Activated naive CD4-positive, alpha-beta T cell treated with anti-CD3 and anti-CD28 coated beads, Interleukin-2, amount 50 U/mL, for 24 hours (primary cell): ENCODE measurements at regions not wholly inside any gene's neighbourhood (a gene's known extent, or its start where the extent isn't known, plus 50 kb on each side); places are given as distances from the start of the nearest gene placed in this dataset.

ENCODE experiments used
- H3K27ac Mint-ChIP-seq: one replicate; pipeline ENCODE4 v1.8.0; 2021; ENCODE audit warnings: mild to moderate bottlenecking, mixed read lengths
- H3K27me3 Mint-ChIP-seq: one replicate; pipeline ENCODE4 v1.8.0; 2021; ENCODE audit warnings: mixed read lengths
- H3K36me3 Mint-ChIP-seq: one replicate; pipeline ENCODE4 v1.8.0; 2021; ENCODE audit warnings: mixed read lengths
- H3K4me1 Mint-ChIP-seq: one replicate; pipeline ENCODE4 v1.8.0; 2021; ENCODE audit warnings: mixed read lengths
- H3K4me3 Mint-ChIP-seq: one replicate; pipeline ENCODE4 v1.8.0; 2021; ENCODE audit warnings: mild to moderate bottlenecking, mixed read lengths
- H3K9me3 Mint-ChIP-seq: one replicate; pipeline ENCODE4 v1.8.0; 2021; ENCODE audit warnings: mixed read lengths

DNA sequence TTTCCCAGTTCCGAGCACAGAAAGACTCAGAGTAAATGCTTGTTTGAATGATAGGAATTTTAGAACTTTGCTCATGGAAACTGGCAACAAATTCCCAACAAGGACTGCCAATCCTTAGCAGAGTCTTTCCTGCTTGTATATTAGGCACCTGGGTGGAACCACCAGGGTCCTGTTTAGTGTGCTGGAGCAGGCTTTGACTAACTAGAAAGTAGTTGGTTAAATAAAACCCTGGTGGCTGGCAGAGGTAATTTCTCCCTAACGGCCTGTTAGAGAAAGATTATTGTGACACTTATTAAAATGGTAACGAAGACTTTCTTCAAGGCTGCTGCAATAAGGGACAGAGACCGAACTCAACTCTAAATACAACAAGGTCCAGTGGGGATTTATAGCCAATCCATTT lies 103.6 kb upstream of the TEX13D start:
- Mint-ChIP-seq H3K9me3 (no peaks in the 10 kb centered on the region), H3K27me3 (no peaks in the 10 kb centered on the region), H3K36me3 (no peaks in the 10 kb centered on the region), H3K27ac (no peak overlapping the region), H3K4me3 (no peak overlapping the region), H3K4me1 (peaks cover 20% of the 10 kb centered on the region)

DNA sequence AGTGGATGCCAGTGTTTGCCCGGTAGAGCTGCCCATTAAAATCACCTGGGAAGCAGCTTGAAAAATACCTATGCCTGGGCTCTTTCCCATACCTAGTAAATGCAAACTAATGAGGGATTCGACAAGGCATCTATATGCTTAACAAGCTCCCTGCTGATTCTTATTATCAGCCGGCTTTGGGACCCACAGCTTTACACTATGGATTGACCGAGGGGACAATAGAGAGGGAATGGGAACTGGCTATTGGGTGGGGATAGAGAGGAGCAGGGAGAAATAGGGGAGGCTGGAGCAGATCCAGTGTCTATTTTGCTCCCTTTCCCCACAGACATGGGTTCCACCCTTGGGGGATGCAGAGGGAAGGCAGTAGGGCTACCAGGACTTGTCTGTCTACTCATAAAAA lies 103.1 kb upstream of the TEX13D start:
- Mint-ChIP-seq H3K4me1 (peaks cover 15% of the 10 kb centered on the region), H3K27me3 (no peaks in the 10 kb centered on the region), H3K9me3 (no peaks in the 10 kb centered on the region), H3K27ac (no peak overlapping the region), H3K36me3 (no peaks in the 10 kb centered on the region), H3K4me3 (no peak overlapping the region)

DNA sequence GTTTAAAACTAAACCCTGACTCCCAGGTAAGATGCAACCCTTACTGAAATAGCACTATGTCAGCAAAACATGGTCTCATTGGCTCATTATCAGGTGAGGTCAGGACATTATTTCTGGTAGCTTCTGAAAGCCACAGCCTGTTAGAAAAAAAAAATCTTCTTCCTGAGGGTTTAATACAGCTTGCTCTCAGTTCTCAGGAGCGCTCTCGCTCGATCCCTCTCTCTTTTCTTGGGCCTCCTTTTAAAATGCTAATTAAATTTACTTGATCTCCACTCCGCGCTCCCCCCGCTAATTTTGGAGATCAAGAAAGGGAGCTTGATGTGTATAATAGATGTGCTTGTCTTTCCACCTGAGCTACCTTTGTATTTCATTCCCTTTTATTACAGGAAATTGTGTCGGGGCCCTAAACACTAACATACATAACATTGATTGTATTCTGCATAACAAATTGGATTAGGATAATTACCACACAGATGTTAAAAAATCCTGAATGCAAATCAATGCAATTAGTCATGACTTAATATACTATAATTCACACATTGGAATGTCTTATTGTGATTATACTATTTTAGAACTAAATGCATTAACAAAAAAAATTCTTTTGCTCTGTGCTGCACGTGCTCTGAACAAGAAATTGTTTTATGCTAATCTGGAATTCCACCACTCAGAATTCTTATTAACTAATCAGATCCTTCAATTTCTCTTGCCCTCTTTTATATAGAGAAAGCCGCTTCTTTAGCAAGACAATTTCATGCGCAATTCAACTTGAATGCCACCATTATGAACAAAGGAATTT lies 101.6 kb upstream of the TEX13D start:
- H3K4me1 Mint-ChIP-seq: peaks cover 11% of the 10 kb centered on the region
- no peak overlapping the region for H3K27ac Mint-ChIP-seq
- no peaks in the 10 kb centered on the region for H3K36me3 Mint-ChIP-seq
- no peak overlapping the region for H3K4me3 Mint-ChIP-seq
- H3K9me3 Mint-ChIP-seq: no peaks in the 10 kb centered on the region
- H3K27me3 Mint-ChIP-seq: no peaks in the 10 kb centered on the region

DNA sequence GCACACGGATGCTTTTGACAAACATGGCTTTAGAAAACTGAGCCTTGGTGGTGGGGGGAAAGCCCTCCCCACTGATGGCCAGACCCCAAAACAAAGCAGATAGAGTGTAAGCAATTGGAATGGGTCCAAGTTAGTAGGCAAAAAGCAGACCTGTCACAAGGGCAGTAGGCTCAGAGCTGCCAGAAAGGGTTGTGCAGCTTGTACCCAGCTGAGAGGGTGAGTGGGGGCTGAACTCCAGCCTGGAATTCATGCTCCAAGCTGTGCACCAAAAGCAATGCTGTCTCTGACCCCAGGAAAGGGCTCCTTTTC lies 101.1 kb upstream of the TEX13D start:
- H3K27ac Mint-ChIP-seq: no peak overlapping the region
- no peaks in the 10 kb centered on the region for H3K36me3 Mint-ChIP-seq
- H3K9me3 Mint-ChIP-seq: no peaks in the 10 kb centered on the region
- H3K27me3 Mint-ChIP-seq: no peaks in the 10 kb centered on the region
- H3K4me3 Mint-ChIP-seq: no peak overlapping the region
- H3K4me1 Mint-ChIP-seq: peaks cover 11% of the 10 kb centered on the region

DNA sequence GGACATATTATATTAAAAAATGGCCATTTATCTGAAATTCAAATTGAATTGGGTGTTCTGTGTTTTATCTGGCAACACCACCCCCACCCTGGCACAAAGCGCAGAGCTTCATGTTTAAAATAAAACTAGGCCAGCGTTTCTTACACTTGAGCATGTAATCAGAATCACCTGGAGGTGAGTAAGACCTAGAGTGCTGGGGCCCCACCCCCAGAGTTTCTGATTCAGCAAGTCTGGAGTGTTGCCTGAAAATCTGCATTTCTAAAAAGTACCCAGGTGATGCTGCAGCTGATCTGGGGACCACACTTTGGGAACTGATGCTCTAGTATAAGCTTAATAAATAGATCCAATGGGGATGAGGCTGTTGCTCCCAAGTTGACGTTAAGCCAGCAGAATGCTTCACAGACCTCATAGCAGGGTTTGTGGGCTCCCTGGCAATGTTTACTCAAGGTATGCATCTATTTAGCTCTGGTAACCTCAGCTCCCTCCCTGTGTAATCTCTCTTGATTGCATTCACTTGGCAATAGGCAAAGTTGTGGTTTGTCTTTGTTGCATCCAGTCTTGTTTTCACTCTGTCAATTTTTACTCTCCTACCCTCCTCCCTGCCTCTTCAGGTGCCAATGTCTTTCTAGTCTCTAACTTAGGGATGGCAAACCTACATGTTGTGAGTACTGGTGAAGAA lies 99.8 kb upstream of the TEX13D start:
- H3K27ac Mint-ChIP-seq: no peak overlapping the region
- peaks cover 18% of the 10 kb centered on the region for H3K4me1 Mint-ChIP-seq
- H3K36me3 Mint-ChIP-seq: no peaks in the 10 kb centered on the region
- no peaks in the 10 kb centered on the region for H3K9me3 Mint-ChIP-seq
- H3K4me3 Mint-ChIP-seq: no peak overlapping the region
- H3K27me3 Mint-ChIP-seq: no peaks in the 10 kb centered on the region

DNA sequence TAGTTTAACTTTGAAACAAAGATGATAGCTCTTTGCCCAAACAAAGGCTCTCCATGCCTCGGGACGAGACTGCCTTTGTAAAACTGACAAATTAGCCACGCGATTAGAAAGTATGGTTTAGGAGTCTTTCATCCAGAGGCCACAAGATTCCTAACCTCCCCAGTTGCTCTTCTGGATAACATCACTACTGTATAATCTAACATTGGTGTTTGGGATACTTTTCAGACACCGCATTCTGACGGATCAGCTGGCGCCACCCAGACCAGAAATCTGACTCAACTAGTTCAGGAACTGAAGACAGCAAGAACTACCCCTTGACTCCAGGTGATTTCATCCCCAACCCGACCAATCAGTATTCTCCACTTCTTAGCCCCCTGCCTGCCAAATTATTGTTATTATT lies 98.1 kb upstream of the TEX13D start:
- Mint-ChIP-seq H3K27ac (no peak overlapping the region), H3K9me3 (no peaks in the 10 kb centered on the region), H3K36me3 (no peaks in the 10 kb centered on the region), H3K4me3 (no peak overlapping the region), H3K4me1 (peaks cover 35% of the 10 kb centered on the region), H3K27me3 (no peaks in the 10 kb centered on the region)

DNA sequence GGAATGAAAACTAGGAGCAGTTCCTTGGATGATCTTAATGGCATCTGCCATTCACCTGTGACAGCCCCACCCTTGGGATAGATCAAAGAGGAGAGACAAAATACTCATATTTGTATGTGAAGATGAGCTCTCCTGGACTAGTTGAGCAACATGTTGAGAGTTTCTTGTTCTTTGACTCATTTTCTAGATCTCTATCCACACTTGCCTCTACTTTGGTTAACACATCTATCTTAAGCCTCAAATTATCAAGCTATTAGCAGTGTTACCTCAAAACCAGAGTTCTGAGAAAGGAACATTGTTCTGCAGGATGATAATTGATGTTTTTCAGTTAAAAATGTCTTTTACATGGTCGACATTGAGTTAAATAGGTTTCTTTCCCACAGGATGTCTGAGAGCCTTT lies 94.2 kb upstream of the TEX13D start:
- H3K4me3 Mint-ChIP-seq: peak overlapping the region; percentile 66
- no peaks in the 10 kb centered on the region for H3K9me3 Mint-ChIP-seq
- H3K27ac Mint-ChIP-seq: peak overlapping the region; percentile 95
- peaks cover 41% of the 10 kb centered on the region for H3K4me1 Mint-ChIP-seq
- H3K27me3 Mint-ChIP-seq: no peaks in the 10 kb centered on the region
- H3K36me3 Mint-ChIP-seq: no peaks in the 10 kb centered on the region

DNA sequence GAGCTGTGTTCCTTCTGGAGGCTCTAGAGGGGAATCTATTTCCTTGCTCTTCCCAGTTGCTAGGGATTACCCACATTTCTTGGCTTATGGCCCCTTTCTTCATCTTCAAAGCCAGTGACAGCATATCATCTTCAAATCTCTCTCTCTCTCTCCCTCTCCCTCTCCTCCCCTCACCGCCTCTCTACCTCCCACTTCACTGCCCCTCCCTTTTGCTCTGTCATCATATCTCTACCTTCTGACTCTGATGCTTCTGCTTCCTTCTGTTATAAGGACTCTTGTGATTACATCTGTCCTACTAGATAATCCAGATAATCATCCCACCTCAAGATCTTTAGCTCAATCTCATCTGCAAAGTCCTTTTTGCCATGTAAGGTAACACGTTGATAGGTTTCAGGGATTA lies 93.1 kb upstream of the TEX13D start:
- Mint-ChIP-seq H3K4me3 (peak overlapping the region; percentile 59), H3K4me1 (peaks cover 43% of the 10 kb centered on the region), H3K27me3 (no peaks in the 10 kb centered on the region), H3K27ac (peak overlapping the region; percentile 84), H3K36me3 (no peaks in the 10 kb centered on the region), H3K9me3 (no peaks in the 10 kb centered on the region)

DNA sequence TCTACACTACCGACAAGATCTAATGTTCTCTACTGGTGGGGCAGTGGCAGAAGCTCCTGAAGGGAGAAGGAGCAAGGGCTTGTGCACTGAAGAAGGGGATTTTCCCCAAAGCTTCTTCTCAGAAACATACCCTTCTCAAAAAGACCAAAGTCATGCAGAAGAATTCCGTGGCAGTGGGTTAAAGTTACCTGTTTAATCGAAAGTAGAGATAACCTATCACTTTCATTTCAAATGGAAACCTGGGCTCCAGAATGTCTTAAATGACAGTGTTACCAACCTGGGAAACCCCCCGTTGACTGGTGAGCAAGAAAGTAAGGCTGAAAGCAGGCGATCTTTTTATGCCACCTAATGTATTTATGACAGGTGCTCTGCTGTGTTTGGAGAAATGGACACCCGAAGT lies 92.5 kb upstream of the TEX13D start:
- H3K27me3 Mint-ChIP-seq: no peaks in the 10 kb centered on the region
- H3K27ac Mint-ChIP-seq: peak overlapping the region; percentile 84
- H3K4me3 Mint-ChIP-seq: peak overlapping the region; percentile 59
- no peaks in the 10 kb centered on the region for H3K9me3 Mint-ChIP-seq
- H3K4me1 Mint-ChIP-seq: peaks cover 43% of the 10 kb centered on the region
- no peaks in the 10 kb centered on the region for H3K36me3 Mint-ChIP-seq

DNA sequence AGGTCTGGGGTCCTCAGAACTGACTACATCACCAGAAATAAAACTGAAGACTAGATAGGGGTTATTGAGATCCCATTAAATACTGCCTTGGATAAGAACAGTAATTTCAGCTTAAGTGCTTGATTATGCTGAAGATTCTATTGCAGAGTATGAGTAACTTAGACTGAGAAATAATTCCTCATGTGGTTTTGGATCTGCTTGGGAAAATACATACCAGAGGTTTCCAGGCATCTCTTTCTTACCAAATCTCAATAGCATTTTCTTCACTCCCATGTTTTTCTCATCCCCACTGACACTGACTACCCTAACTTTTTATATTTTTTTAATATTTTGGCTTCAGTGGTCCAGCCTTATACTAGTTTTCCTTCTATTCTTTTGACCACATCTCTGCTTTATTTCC lies 92.0 kb upstream of the TEX13D start:
- H3K9me3 Mint-ChIP-seq: no peaks in the 10 kb centered on the region
- H3K36me3 Mint-ChIP-seq: no peaks in the 10 kb centered on the region
- no peaks in the 10 kb centered on the region for H3K27me3 Mint-ChIP-seq
- peaks cover 43% of the 10 kb centered on the region for H3K4me1 Mint-ChIP-seq
- H3K4me3 Mint-ChIP-seq: peak overlapping the region; percentile 19
- H3K27ac Mint-ChIP-seq: peak overlapping the region; percentile 41

DNA sequence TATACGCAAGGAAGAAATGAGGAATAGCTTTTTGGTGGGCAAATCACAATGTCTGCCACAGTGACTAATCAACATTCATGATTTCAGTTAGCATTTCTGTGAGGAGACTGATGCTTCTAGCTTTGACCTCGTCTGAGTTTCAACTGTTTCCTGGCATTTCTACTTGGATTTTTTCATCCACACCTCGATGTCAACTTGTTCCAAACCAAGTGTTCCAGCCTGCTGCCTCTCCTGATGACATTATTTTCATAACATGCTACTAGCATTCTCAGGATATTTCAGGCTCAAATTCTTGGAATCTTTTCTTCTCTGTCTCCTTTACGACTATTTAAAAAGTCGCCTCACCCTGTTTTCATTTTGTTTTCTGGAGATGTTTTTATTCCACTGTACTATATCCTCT lies 90.3 kb upstream of the TEX13D start:
- H3K4me1 Mint-ChIP-seq: peaks cover 36% of the 10 kb centered on the region
- H3K4me3 Mint-ChIP-seq: no peak overlapping the region
- H3K9me3 Mint-ChIP-seq: no peaks in the 10 kb centered on the region
- H3K27ac Mint-ChIP-seq: peak overlapping the region; percentile 31
- no peaks in the 10 kb centered on the region for H3K36me3 Mint-ChIP-seq
- no peaks in the 10 kb centered on the region for H3K27me3 Mint-ChIP-seq

DNA sequence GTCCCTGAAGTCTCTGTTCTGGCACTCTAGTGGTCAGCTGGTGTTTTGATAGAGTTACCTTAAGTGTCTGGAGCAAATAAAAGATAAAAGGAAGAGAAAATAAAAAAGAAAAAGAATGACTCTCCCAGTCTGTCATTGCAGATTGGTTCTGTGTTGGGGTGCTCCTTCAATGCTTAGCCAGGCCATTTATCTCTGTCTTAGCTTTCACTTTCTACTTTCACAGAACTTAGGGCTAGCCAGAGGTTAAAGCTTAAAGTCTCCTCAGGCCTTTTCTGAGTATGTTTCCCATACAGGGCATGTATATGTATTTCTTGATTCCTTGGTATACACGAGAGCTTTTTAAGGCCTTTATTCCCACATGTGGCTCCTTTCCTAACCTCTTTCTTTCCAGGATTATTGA lies 83.1 kb upstream of the TEX13D start:
- Mint-ChIP-seq H3K36me3 (peaks cover 2% of the 10 kb centered on the region), H3K4me1 (no peaks in the 10 kb centered on the region), H3K4me3 (no peak overlapping the region), H3K27me3 (no peaks in the 10 kb centered on the region), H3K9me3 (peaks cover 6% of the 10 kb centered on the region), H3K27ac (no peak overlapping the region)

DNA sequence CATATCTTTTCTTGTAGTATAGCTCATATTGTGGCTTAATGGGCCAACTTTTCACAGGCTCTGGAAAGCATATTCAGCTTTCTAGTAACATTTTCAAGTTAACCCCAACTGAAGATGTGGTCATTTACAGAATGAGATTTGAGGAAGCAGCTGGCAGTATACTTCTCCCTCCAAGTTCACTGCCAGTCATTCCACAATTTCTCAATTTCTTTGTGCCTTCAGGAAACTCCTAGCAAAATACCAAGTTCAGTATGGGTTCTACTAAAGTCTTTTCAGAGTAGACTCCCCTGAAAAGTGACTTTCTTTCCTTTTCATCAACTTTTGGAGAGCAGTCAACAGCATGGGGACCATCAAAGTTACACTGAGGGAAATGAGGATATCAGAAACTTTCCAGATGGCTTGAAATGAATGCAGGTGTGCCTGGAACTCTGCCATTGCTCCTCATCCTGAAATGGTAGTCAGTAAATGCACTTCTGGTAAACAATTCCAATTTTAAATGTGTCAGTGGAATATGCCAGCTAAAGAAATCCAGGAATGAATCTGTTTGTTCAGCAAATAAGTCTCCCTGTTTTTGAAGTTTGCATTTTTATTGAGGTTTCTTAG lies 81.5 kb upstream of the TEX13D start:
- H3K27ac Mint-ChIP-seq: no peak overlapping the region
- H3K4me3 Mint-ChIP-seq: no peak overlapping the region
- no peaks in the 10 kb centered on the region for H3K27me3 Mint-ChIP-seq
- H3K4me1 Mint-ChIP-seq: peaks cover 5% of the 10 kb centered on the region
- peaks cover 2% of the 10 kb centered on the region for H3K36me3 Mint-ChIP-seq
- peaks cover 6% of the 10 kb centered on the region for H3K9me3 Mint-ChIP-seq

DNA sequence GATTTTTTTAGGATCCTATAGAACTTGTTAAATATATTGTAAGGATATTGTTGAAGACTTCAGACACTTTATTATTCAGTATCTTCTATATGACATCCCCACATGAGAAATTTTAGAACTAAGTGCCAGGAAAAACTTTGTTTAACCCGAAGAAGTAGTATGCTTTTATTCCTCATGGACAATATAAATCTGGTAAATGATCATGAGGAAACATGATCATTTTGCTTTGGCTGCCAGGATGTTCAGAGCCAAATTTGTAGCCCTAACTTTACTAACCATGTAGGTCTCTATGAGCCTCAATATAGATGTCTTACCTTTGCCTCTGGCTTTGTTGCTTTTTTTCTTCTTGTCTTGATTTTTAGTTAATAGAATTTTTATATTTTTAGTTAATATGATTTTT lies 77.8 kb upstream of the TEX13D start:
- H3K36me3 Mint-ChIP-seq: no peaks in the 10 kb centered on the region
- no peak overlapping the region for H3K27ac Mint-ChIP-seq
- no peaks in the 10 kb centered on the region for H3K27me3 Mint-ChIP-seq
- no peak overlapping the region for H3K4me3 Mint-ChIP-seq
- H3K9me3 Mint-ChIP-seq: no peaks in the 10 kb centered on the region
- H3K4me1 Mint-ChIP-seq: peaks cover 24% of the 10 kb centered on the region

DNA sequence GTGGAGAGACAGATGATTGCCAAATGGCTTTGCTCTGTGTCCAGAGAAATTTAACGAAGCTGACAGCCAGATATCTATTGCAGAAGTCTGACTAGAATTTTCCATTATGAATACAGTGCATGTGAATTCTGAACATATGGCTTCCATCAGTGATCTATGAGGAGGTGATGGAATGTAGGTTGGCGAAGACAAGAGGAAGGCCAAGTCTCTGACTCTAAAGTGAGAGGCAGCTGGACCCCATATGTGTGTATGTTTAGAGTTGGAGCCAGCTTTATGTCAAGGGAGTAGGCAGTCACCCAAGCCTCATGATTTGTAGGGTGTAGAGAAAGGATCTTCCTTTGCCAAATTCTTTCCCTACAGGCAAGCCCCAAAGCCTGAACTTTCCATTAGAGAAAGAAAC lies 76.2 kb upstream of the TEX13D start:
- Mint-ChIP-seq H3K27me3 (no peaks in the 10 kb centered on the region), H3K9me3 (no peaks in the 10 kb centered on the region), H3K4me1 (peaks cover 24% of the 10 kb centered on the region), H3K27ac (no peak overlapping the region), H3K4me3 (no peak overlapping the region), H3K36me3 (no peaks in the 10 kb centered on the region)

DNA sequence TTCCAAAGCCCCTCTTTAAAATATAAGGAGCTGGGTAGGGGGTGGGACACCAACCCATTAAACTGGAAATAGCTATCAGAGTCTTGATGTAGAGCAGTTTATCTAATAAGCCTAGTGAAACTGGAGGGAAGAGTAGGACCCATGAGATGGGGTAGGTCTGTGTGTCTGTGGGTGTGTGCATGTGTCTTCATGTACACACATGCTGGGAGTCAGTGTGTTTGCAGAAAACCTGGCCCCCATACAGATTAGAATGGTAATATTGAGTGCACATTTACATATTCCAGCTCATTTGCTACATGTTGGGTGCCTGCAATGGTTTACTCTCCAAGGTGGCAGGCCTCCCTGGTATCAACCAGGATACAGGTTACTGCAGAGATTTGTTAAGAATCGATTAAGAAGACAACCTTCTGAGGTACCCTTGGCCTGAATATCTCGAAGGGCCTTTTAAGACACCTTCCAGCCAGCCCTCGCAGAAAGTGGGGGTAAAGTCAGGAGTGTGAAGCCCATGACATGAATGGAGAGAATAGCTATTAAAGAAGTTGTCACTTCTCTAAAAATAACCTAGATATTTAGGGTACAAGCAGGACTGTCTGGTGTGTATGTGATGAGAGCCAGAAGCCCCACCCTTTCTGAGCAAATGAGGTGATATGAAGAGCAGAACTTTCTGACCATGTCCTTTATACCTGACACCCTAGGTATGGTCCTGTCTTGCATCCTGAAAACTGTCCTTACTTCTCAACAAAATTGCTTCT lies 75.7 kb upstream of the TEX13D start:
- H3K9me3 Mint-ChIP-seq: no peaks in the 10 kb centered on the region
- no peaks in the 10 kb centered on the region for H3K36me3 Mint-ChIP-seq
- H3K4me3 Mint-ChIP-seq: no peak overlapping the region
- peak overlapping the region; percentile 59 for H3K27ac Mint-ChIP-seq
- H3K4me1 Mint-ChIP-seq: peaks cover 24% of the 10 kb centered on the region
- no peaks in the 10 kb centered on the region for H3K27me3 Mint-ChIP-seq
